Upper lobe of left lung (tissue), 6 donors: ENCODE measurements at regions not wholly inside any gene's neighbourhood (a gene's known extent, or its start where the extent isn't known, plus 50 kb on each side); places are given as distances from the start of the nearest gene placed in this dataset.
A peak's percentile ranks its signal among the peaks of the same experiment; 100 is the strongest.

Experiments used
- ATAC-seq, 2 donors: fragments of 200-7000 bp; cut with Tn5 transposase; one replicate each; pipeline ENCODE4 v1.9.1; 2022; ENCODE audit warnings: mild to moderate bottlenecking in 2 of 2, moderate library complexity in 2 of 2; ENCODE audit not compliant: low FRiP score in 2 of 2
- DNase-seq, 2 donors: peaks; one replicate each; pipeline ENCODE4 v3.0.0-alpha.2; 2019 to 2020
- H3K27ac ChIP-seq, 4 donors: fragments of 200-600 bp; sonication (generic); one replicate each; pipeline ENCODE4 v1.5.1; 2016 to 2019
- H3K27me3 ChIP-seq, 4 donors: fragments of 200-600 bp; sonication (generic); one replicate each; pipeline ENCODE4 v1.5.1; 2017 to 2019
- H3K36me3 ChIP-seq, 4 donors: fragments of 200-600 bp; sonication (generic); one replicate each; pipeline ENCODE4 v1.5.1; 2016 to 2019
- H3K4me1 ChIP-seq, 4 donors: fragments of 200-600 bp; sonication (generic); one replicate each; pipeline ENCODE4 v1.5.1; 2018 to 2019
- H3K4me3 ChIP-seq, 4 donors: fragments of 200-600 bp; sonication (generic); one replicate each; pipeline ENCODE4 v1.5.1; 2017 to 2019; ENCODE audit warnings: mild to moderate bottlenecking in 2 of 4, moderate library complexity in 1 of 4
- H3K9me3 ChIP-seq, 4 donors: fragments of 200-600 bp; sonication (generic); one replicate each; pipeline ENCODE4 v1.5.1; 2018 to 2019
- EP300 ChIP-seq, 4 donors: sonication (generic); formaldehyde crosslinking; IDR thresholded peaks; one replicate each; pipeline ENCODE4 v1.5.1; 2017; ENCODE audit warnings: antibody characterized with exemption in 4 of 4, control low read depth in 2 of 4
- POLR2A ChIP-seq, 4 donors: fragments of 450-650 bp; IDR thresholded peaks; one replicate each; pipeline ENCODE4 v1.5.1; 2016 to 2017; ENCODE audit warnings: antibody characterized with exemption in 4 of 4, mild to moderate bottlenecking in 2 of 4
- POLR2AphosphoS5 ChIP-seq, 2 donors: sonication (generic); formaldehyde crosslinking; IDR thresholded peaks; one replicate each; pipeline ENCODE4 v1.5.1; 2017; ENCODE audit warnings: antibody characterized with exemption in 2 of 2
- WGBS, 2 donors: methylation state at CpG; one replicate each; pipeline ENCODE4 v1.1.5; 2017 to 2018; 5-methylcytosine and 5-hydroxymethylcytosine counted together
- TF ChIP-seq, protein P1 (sequence below), 6 experiments: fragments of 450-650 bp in 4 of 6; fragments of 200-600 bp in 2 of 6; sonication (generic) in 2 of 6; IDR thresholded peaks; one replicate each; pipeline ENCODE4 v1.5.1; 2016 to 2019; ENCODE audit warnings: antibody characterized with exemption in 6 of 6
- donor health status: DM: no; HTN: no; CAD: no; lungs with moderate emphysema.
- donor health status: DM: no; HTN: yes; CAD: no; lungs with severe emphysema.

GRCh38 chr20:21628800-21629199 is 76.7 kb upstream of the PAX1 start:
- Histone ChIP-seq H3K27ac (no peak overlapping the region), H3K36me3 (no peaks in the 10 kb centered on the region), H3K4me3 (no peak overlapping the region), H3K4me1 (no peaks in the 10 kb centered on the region), H3K27me3 (no peaks in the 10 kb centered on the region), H3K9me3 (no peaks in the 10 kb centered on the region)
- TF ChIP-seq, protein P1, sequence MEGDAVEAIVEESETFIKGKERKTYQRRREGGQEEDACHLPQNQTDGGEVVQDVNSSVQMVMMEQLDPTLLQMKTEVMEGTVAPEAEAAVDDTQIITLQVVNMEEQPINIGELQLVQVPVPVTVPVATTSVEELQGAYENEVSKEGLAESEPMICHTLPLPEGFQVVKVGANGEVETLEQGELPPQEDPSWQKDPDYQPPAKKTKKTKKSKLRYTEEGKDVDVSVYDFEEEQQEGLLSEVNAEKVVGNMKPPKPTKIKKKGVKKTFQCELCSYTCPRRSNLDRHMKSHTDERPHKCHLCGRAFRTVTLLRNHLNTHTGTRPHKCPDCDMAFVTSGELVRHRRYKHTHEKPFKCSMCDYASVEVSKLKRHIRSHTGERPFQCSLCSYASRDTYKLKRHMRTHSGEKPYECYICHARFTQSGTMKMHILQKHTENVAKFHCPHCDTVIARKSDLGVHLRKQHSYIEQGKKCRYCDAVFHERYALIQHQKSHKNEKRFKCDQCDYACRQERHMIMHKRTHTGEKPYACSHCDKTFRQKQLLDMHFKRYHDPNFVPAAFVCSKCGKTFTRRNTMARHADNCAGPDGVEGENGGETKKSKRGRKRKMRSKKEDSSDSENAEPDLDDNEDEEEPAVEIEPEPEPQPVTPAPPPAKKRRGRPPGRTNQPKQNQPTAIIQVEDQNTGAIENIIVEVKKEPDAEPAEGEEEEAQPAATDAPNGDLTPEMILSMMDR (IDR thresholded peaks at IDR 0.05) = no peak
- no peak for TF ChIP-seq POLR2A (IDR thresholded peaks at IDR 0.05)
- no peak for TF ChIP-seq POLR2AphosphoS5 (IDR thresholded peaks at IDR 0.05)
- TF ChIP-seq EP300 (IDR thresholded peaks at IDR 0.05) = no peak
- ATAC-seq (peak in 1 of 2 donors; percentile 31), DNase-seq (no peak)
- 76 to 89% methylated on average over 2 to 4 of the region's 4 CpGs for WGBS, 2 donors

- no peak overlapping the region for H3K27ac ChIP-seq
Measured at GRCh38 chr20:21623781-21624094, 81.7 kb upstream of the PAX1 start.

DNA sequence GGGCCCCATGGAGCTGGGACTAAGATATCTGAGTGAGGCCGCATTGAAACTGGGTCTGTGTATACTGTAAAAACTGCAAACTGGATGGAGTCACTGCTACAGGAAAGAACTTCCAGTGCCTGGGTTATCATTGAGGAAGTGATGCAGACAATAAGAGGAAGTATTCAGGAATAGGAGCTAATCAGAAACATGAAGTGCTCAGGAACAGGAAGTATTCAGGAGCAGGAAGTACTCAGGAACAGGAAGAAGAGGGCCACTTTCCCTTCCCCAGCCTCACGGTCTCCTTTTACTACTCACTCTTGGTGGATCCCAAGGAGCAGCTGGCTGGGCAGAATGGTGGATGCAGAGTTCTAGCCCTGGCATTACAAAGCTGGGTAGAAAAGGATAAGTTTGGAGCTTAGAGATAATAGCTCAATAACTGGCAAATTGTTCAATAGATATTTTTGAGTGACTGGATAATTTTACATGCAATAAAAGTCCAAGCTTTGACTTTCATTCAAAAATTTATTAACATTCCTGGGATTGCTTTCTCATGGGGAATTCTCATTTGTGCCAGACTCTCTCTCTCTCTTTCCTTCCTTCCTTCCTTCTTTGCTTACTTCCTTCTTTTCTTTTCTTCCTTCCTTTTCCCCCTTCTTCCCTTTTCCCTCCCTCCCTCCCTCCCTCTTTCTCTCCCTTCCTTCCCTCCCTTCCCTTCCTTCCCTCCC is 82.2 kb upstream of the PAX1 start:
- DNase-seq = no peak
- no peak overlapping the region for H3K4me3 ChIP-seq
- H3K4me1 ChIP-seq = no peaks in the 10 kb centered on the region
- H3K9me3 ChIP-seq = peaks cover 0 to 3% (median 0%) of the 10 kb centered on the region in 4 donors
- H3K27me3 ChIP-seq = no peaks in the 10 kb centered on the region
- H3K27ac ChIP-seq = no peak overlapping the region
- TF ChIP-seq POLR2AphosphoS5 (IDR thresholded peaks at IDR 0.05) = no peak
- TF ChIP-seq POLR2A (IDR thresholded peaks at IDR 0.05) = no peak
- TF ChIP-seq EP300 (IDR thresholded peaks at IDR 0.05) = no peak
- TF ChIP-seq, protein P1 (IDR thresholded peaks at IDR 0.05) = no peak
- ATAC-seq = no peak
- WGBS, 2 donors = 23 to 26% methylated on average over 2 of the region's 2 CpGs
- H3K36me3 ChIP-seq = no peaks in the 10 kb centered on the region

More at GRCh38 chr20:21623781-21624094, 81.7 kb upstream of the PAX1 start:
- H3K9me3 ChIP-seq = peaks cover 0 to 3% (median 0%) of the 10 kb centered on the region in 4 donors
- no peaks in the 10 kb centered on the region for H3K4me1 ChIP-seq
- ATAC-seq (no peak), DNase-seq (no peak)
- no peaks in the 10 kb centered on the region for H3K27me3 ChIP-seq
- H3K4me3 ChIP-seq = no peak overlapping the region
- no peaks in the 10 kb centered on the region for H3K36me3 ChIP-seq
- WGBS, 2 donors = 100% methylated on average over 1 of the region's 1 CpG
- TF ChIP-seq POLR2A (IDR thresholded peaks at IDR 0.05) (no peak), POLR2AphosphoS5 (IDR thresholded peaks at IDR 0.05) (no peak), EP300 (IDR thresholded peaks at IDR 0.05) (no peak)
- TF ChIP-seq, protein P1 (IDR thresholded peaks at IDR 0.05) = no peak

GRCh38 chr20:21622097-21622857 is 83.2 kb upstream of the PAX1 start:
- Histone ChIP-seq H3K36me3 (no peaks in the 10 kb centered on the region), H3K9me3 (peaks cover 0 to 3% (median 0%) of the 10 kb centered on the region in 4 donors), H3K27me3 (no peaks in the 10 kb centered on the region), H3K4me3 (no peak overlapping the region), H3K4me1 (no peaks in the 10 kb centered on the region), H3K27ac (no peak overlapping the region)
- ATAC-seq (no peak), DNase-seq (no peak)
- WGBS, 2 donors = 73 to 74% methylated on average over 3 of the region's 3 CpGs
- TF ChIP-seq EP300 (IDR thresholded peaks at IDR 0.05) = no peak
- TF ChIP-seq, protein P1 (IDR thresholded peaks at IDR 0.05) = no peak
- no peak for TF ChIP-seq POLR2A (IDR thresholded peaks at IDR 0.05)
- no peak for TF ChIP-seq POLR2AphosphoS5 (IDR thresholded peaks at IDR 0.05)
